H1 (cell line): ENCODE measurements at regions not wholly inside any gene's neighbourhood (a gene's known extent, or its start where the extent isn't known, plus 50 kb on each side); places are given as distances from the start of the nearest gene placed in this dataset.

Source experiments
- CREB1 ChIP-seq: IDR thresholded peaks from 2 replicates; pipeline ENCODE4 v1.6.1; 2012; ENCODE audit warnings: inconsistent platforms
- NANOG ChIP-seq: IDR thresholded peaks from 2 replicates; pipeline ENCODE4 v1.6.1; 2011; ENCODE audit warnings: low read length, low read depth, mild to moderate bottlenecking, inconsistent platforms; ENCODE audit not compliant: insufficient read depth, poor library complexity, severe bottlenecking
- NRF1 ChIP-seq: IDR thresholded peaks from 2 replicates; pipeline ENCODE4 v1.6.1; 2011; ENCODE audit warnings: mild to moderate bottlenecking, low read depth, low read length, improper control_type of control experiment
- POLR2A ChIP-seq, 2 experiments: IDR thresholded peaks; 1 replicate in 1 of 2; 2 replicates in 1 of 2; pipeline ENCODE4 v1.6.1; 2011; ENCODE audit warnings: low read depth in 2 of 2, low read length in 2 of 2, mild to moderate bottlenecking in 2 of 2; ENCODE audit errors: control extremely low read depth in 1 of 2
- TF ChIP-seq, protein P1 (sequence below): IDR thresholded peaks from 2 replicates; pipeline ENCODE4 v1.6.1; 2012; ENCODE audit warnings: low read length, inconsistent platforms
- TF ChIP-seq, protein P2 (sequence below): IDR thresholded peaks from 2 replicates; pipeline ENCODE4 v1.6.1; 2012; ENCODE audit warnings: inconsistent platforms

DNA sequence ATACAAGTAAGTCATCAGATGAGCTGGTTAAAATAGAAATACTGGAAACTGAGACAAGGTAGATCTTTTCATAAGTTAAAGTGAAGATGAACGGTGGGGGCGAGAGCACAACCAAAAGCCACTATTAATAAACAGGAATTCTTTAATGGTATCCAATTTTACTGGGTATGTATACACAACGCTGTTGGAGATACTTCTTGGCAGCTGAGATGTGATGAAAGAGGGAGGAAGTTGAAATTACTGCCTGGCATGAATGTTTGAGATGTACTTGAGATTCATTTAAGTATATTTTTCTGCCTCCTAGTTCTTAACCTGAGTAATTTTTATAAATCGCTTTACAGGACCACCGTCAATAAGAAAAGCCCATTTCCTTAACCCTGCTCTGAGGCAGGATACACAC is 110.0 kb upstream of the ZRANB2 start (continued):
- TF ChIP-seq, protein P1, sequence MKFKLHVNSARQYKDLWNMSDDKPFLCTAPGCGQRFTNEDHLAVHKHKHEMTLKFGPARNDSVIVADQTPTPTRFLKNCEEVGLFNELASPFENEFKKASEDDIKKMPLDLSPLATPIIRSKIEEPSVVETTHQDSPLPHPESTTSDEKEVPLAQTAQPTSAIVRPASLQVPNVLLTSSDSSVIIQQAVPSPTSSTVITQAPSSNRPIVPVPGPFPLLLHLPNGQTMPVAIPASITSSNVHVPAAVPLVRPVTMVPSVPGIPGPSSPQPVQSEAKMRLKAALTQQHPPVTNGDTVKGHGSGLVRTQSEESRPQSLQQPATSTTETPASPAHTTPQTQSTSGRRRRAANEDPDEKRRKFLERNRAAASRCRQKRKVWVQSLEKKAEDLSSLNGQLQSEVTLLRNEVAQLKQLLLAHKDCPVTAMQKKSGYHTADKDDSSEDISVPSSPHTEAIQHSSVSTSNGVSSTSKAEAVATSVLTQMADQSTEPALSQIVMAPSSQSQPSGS, result no peak
- TF ChIP-seq POLR2A (IDR thresholded peaks at IDR 0.05; ENCODE audit: control extremely low read depth in 1 of 2, low read depth in 2 of 2, low read length in 2 of 2) (no peak), NANOG (no peak), CREB1 (no peak), NRF1 (no peak)
- TF ChIP-seq, protein P2, sequence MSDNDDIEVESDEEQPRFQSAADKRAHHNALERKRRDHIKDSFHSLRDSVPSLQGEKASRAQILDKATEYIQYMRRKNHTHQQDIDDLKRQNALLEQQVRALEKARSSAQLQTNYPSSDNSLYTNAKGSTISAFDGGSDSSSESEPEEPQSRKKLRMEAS, result no peak
